Dendritic cell treated with granulocyte-macrophage colony-stimulating factor and Interleukin-4, amounts not matched to agents 40 ng/mL and 50 ng/mL, for 4 days (primary cell): ENCODE measurements at regions not wholly inside any gene's neighbourhood (a gene's known extent, or its start where the extent isn't known, plus 50 kb on each side); places are given as distances from the start of the nearest gene placed in this dataset.
"Not testable (repeated sequence)": the region's sequence is repeated elsewhere in the genome, so short reads cannot be mapped to it uniquely, and the experiment has no call there.

Experiments
- H3K27ac Mint-ChIP-seq: one replicate; pipeline ENCODE4 v1.8.0; 2022; ENCODE audit warnings: mild to moderate bottlenecking, mixed read lengths
- H3K27me3 Mint-ChIP-seq: one replicate; pipeline ENCODE4 v1.8.0; 2022; ENCODE audit warnings: mild to moderate bottlenecking, mixed read lengths
- H3K36me3 Mint-ChIP-seq: one replicate; pipeline ENCODE4 v1.8.0; 2022; ENCODE audit warnings: low read depth, mixed read lengths
- H3K4me1 Mint-ChIP-seq: one replicate; pipeline ENCODE4 v1.8.0; 2022; ENCODE audit warnings: low read depth, mixed read lengths
- H3K4me3 Mint-ChIP-seq: one replicate; pipeline ENCODE4 v1.8.0; 2022; ENCODE audit warnings: mild to moderate bottlenecking, moderate library complexity, mixed read lengths
- H3K9me3 Mint-ChIP-seq: one replicate; pipeline ENCODE4 v1.8.0; 2022; ENCODE audit warnings: mixed read lengths
- intact Hi-C: fragments of 100-400 bp; cut with micrococcal nuclease; formaldehyde crosslinking; loops from one replicate; pipeline ENCODE4 v1.15.0; 2022

DNA sequence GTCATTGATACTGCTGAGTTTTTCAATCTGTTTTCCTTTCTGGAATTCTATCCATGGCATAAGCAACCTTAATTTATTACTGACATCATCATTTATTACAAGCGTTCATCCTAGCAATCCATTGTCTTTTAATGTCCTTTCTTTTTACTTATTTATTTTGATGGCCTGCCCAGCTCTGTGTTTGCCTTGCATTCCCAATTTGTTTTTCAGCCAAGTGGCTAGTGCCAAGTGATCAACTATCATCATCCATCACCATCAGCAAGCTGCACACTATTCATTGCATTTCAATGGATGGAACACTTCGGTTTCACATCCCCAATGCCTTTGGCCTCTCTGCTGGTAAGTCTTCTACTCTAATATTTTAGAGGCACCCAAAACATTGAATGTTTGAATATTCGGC lies 831.7 kb upstream of the EPHA5 start:
- Mint-ChIP-seq H3K27ac (no peak overlapping the region), H3K36me3 (no peaks in the 10 kb centered on the region), H3K4me3 (no peak overlapping the region), H3K4me1 (no peaks in the 10 kb centered on the region), H3K9me3 (no peaks in the 10 kb centered on the region), H3K27me3 (no peaks in the 10 kb centered on the region)
- intact Hi-C loops, result no loop called here

GRCh38 chr4:66490729-66491128 lies 820.4 kb upstream of the EPHA5 start:
- Mint-ChIP-seq H3K9me3 (no peaks in the 10 kb centered on the region), H3K27ac (no peak overlapping the region), H3K27me3 (no peaks in the 10 kb centered on the region), H3K4me1 (no peaks in the 10 kb centered on the region), H3K4me3 (no peak overlapping the region), H3K36me3 (no peaks in the 10 kb centered on the region)
- intact Hi-C loops, result no loop called here

GRCh38 chr4:66489783-66490452 lies 819.6 kb upstream of the EPHA5 start:
- H3K27ac Mint-ChIP-seq, result no peak overlapping the region
- no peaks in the 10 kb centered on the region for H3K36me3 Mint-ChIP-seq
- H3K4me1 Mint-ChIP-seq, result no peaks in the 10 kb centered on the region
- H3K9me3 Mint-ChIP-seq, result no peaks in the 10 kb centered on the region
- H3K4me3 Mint-ChIP-seq, result no peak overlapping the region
- intact Hi-C loops, result no loop called here
- H3K27me3 Mint-ChIP-seq, result no peaks in the 10 kb centered on the region

DNA sequence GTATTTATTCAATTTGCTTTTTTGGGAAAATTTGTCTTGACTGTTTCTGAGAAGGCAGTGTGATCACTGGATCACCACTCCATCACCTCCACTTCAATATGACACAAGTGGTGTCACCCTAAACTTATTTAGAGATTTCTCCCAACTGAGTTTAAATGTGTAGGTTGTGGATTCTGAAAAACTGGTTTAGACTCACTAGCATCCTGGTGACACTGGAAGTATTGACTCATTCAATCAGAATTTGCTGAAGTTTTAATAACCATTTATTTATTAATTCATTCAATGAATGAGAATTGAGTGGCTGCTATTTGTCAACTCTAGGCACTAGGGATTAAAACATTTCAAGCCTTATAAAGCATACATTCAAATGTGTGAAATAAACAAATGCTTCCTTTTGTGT lies 819.1 kb upstream of the EPHA5 start:
- Mint-ChIP-seq H3K4me3 (no peak overlapping the region), H3K27me3 (no peaks in the 10 kb centered on the region), H3K36me3 (no peaks in the 10 kb centered on the region), H3K27ac (no peak overlapping the region), H3K4me1 (no peaks in the 10 kb centered on the region), H3K9me3 (no peaks in the 10 kb centered on the region)
- intact Hi-C loops, result no loop called here

DNA sequence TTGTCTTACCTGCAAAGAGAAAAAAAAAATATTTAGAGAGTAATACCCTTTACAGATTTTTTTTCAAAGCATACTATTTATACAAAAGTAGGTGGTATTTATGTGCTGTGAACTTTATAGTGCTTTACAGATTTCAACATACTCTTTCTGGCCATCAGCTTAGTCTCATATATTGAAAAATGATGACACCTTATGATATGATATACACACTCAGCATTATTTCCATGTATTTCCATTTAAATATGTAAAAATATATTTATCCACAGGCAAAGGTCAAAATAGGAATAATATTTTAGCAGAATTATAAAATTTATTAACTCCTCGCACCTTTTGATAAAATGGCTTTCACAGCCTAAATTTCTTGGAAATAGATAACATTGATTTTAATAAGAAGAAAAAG lies 815.8 kb upstream of the EPHA5 start:
- Mint-ChIP-seq H3K27me3 (no peaks in the 10 kb centered on the region), H3K9me3 (peaks cover 8% of the 10 kb centered on the region), H3K36me3 (no peaks in the 10 kb centered on the region), H3K27ac (no peak overlapping the region), H3K4me3 (no peak overlapping the region), H3K4me1 (no peaks in the 10 kb centered on the region)
- intact Hi-C loops, result no loop called here

- Mint-ChIP-seq H3K36me3 (no peaks in the 10 kb centered on the region), H3K27me3 (no peaks in the 10 kb centered on the region), H3K4me1 (no peaks in the 10 kb centered on the region), H3K4me3 (no peak overlapping the region), H3K27ac (no peak overlapping the region), H3K9me3 (peaks cover 8% of the 10 kb centered on the region)
- intact Hi-C loops, result no loop called here
These were observed 811.9 kb upstream of the EPHA5 start for GRCh38 chr4:66482186-66482585.

GRCh38 chr4:66475596-66475995 lies 805.3 kb upstream of the EPHA5 start:
- Mint-ChIP-seq H3K27me3 (no peaks in the 10 kb centered on the region), H3K36me3 (no peaks in the 10 kb centered on the region), H3K9me3 (no peaks in the 10 kb centered on the region), H3K27ac (no peak overlapping the region), H3K4me1 (no peaks in the 10 kb centered on the region), H3K4me3 (no peak overlapping the region)
- intact Hi-C loops, result no loop called here

DNA sequence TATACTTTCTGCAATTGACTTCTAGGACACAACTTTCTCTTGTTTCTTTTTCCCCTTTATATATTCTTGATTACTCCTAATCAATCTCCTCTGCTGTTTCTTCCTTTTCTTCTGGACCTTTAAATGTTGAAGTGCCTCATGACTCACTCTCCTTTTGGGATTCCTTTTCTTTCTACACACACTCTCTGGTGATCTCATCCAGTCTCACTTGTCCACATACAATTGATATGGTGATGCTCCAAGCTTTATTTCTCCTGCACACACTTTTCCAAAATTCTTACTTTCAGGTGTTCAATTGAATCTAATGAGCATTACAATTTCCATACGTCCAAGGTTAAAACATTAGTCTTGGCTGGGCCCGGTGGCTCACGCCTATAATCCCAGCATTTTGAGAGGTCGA lies 794.8 kb upstream of the EPHA5 start:
- H3K4me3 Mint-ChIP-seq, result no peak overlapping the region
- intact Hi-C loops, result no loop called here
- no peaks in the 10 kb centered on the region for H3K27me3 Mint-ChIP-seq
- peaks cover 23% of the 10 kb centered on the region for H3K9me3 Mint-ChIP-seq
- no peak overlapping the region for H3K27ac Mint-ChIP-seq
- no peaks in the 10 kb centered on the region for H3K36me3 Mint-ChIP-seq
- H3K4me1 Mint-ChIP-seq, result no peaks in the 10 kb centered on the region

DNA sequence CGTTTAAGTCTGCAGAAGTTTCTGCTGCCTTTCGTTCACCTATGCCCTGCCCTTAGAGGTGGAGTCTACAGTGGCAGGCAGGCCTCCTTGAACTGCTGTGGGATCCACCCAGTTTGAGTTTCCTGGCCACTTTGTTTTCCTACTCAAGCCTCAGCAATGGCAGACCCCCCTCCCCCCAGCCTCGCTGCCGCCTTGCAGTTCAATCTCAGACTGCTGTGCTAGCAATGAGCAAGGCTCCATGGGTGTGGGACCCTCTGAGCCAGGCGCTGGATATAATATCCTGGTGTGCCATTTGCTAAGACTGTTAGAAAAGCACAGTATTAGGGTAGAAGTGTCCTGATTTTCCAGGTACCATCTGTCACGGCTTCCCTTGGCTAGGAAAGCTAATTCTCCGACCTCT lies 792.6 kb upstream of the EPHA5 start:
- H3K36me3 Mint-ChIP-seq, H3K4me1 Mint-ChIP-seq, H3K4me3 Mint-ChIP-seq, intact Hi-C loops, H3K27ac Mint-ChIP-seq, H3K27me3 Mint-ChIP-seq: not testable (repeated sequence)
- H3K9me3 Mint-ChIP-seq, result peaks cover 34% of the 10 kb centered on the region

DNA sequence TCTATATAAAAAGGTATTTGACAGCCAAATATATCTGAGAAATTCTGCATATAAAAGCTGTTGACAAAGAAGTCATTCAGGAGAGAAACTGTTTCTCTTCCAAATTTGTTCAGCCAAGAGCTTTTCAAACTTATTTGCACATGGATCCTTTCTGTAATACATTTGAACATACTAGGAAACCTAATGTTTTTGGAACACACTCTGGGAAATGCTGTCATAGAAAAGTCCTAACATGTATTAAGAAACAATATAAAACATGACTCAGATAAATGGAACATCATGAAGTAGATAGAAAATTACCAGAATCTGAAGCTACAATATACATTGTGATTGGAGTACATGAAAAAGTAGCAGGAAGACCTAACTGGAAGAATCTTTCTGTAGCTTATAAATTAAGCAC lies 781.5 kb upstream of the EPHA5 start:
- intact Hi-C loops, result no loop called here
- Mint-ChIP-seq H3K36me3 (no peaks in the 10 kb centered on the region), H3K27me3 (no peaks in the 10 kb centered on the region), H3K4me3 (no peak overlapping the region), H3K9me3 (peaks cover 4% of the 10 kb centered on the region), H3K27ac (no peak overlapping the region), H3K4me1 (no peaks in the 10 kb centered on the region)

DNA sequence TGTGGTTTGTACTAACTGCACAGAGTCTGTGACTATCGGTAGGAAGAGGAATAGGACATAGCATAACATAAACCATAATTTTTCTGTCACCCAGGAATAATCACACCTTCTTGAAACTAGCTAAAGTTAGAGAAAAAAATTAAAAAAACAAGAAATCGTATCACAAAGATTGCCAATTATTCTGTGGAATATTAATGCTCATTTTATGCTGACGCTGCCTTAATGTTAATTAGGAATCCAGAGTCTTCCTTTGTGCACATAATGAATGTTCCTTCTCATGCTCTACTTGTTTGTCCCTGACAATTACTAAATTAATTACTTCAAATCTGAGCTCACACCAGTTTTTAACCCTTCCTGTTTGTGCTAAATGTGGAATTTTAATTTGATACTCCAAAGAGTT lies 772.7 kb upstream of the EPHA5 start:
- no peak overlapping the region for H3K27ac Mint-ChIP-seq
- H3K9me3 Mint-ChIP-seq, result no peaks in the 10 kb centered on the region
- H3K36me3 Mint-ChIP-seq, result no peaks in the 10 kb centered on the region
- intact Hi-C loops, result no loop called here
- H3K4me3 Mint-ChIP-seq, result no peak overlapping the region
- no peaks in the 10 kb centered on the region for H3K4me1 Mint-ChIP-seq
- H3K27me3 Mint-ChIP-seq, result no peaks in the 10 kb centered on the region

DNA sequence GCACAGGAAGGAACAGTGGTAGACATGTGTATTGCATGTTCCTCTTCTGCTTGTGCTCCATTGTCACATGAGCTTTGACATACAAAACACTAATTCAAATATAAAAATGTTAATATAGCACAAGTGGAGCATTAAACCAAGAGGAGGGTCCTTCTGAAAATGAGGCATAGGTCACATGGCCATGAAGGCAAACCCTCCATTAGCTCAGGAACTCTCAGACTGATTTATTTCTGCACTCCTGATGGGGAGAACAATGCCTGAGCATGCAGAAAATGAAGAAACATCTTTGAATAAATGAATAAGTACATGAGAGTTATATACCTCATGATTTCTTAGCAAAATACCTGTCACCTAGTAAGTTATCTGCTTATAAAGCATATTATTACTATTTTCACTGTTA lies 769.2 kb upstream of the EPHA5 start:
- intact Hi-C loops, result no loop called here
- H3K4me1 Mint-ChIP-seq, result no peaks in the 10 kb centered on the region
- H3K9me3 Mint-ChIP-seq, result peaks cover 6% of the 10 kb centered on the region

DNA sequence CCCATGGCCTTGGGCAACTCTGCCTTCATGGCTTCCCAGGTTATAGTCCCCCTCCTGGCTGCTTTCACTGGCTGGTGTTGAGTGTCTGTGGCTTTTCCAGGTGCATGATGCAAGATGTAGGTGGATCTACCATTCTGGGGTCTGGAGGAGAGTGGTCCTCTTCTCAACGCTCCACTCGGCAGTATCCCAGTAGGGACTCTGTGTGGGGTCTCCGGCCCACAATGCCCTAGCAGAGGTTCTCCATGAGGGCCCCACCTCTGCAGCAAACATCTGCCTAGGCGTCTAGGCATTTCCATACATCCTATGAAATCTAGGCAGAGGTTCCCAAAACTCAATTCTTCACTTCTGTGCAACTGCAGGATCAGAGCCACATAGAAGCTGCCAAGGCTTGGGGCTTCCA lies 763.4 kb upstream of the EPHA5 start:
- Mint-ChIP-seq H3K9me3 (peaks cover 13% of the 10 kb centered on the region), H3K27ac (no peak overlapping the region), H3K36me3 (no peaks in the 10 kb centered on the region), H3K4me1 (no peaks in the 10 kb centered on the region), H3K4me3 (no peak overlapping the region), H3K27me3 (no peaks in the 10 kb centered on the region)
- intact Hi-C loops, result no loop called here

More for the DNA sequence above, 769.2 kb upstream of the EPHA5 start:
- Mint-ChIP-seq H3K36me3 (no peaks in the 10 kb centered on the region), H3K27ac (no peak overlapping the region), H3K27me3 (no peaks in the 10 kb centered on the region), H3K4me3 (no peak overlapping the region)

GRCh38 chr4:66430856-66431255 lies 760.6 kb upstream of the EPHA5 start:
- H3K4me1 Mint-ChIP-seq, result no peaks in the 10 kb centered on the region
- no peak overlapping the region for H3K27ac Mint-ChIP-seq
- peaks cover 13% of the 10 kb centered on the region for H3K9me3 Mint-ChIP-seq
- intact Hi-C loops, result no loop called here
- no peak overlapping the region for H3K4me3 Mint-ChIP-seq
- no peaks in the 10 kb centered on the region for H3K27me3 Mint-ChIP-seq
- no peaks in the 10 kb centered on the region for H3K36me3 Mint-ChIP-seq

- Mint-ChIP-seq H3K27me3 (no peaks in the 10 kb centered on the region), H3K27ac (no peak overlapping the region), H3K4me3 (no peak overlapping the region), H3K4me1 (no peaks in the 10 kb centered on the region), H3K36me3 (no peaks in the 10 kb centered on the region), H3K9me3 (peaks cover 5% of the 10 kb centered on the region)
- intact Hi-C loops, result no loop called here
These were observed 759.0 kb upstream of the EPHA5 start for GRCh38 chr4:66429276-66429675.
